ENCODE measurements at regions not wholly inside any gene's neighbourhood (a gene's known extent, or its start where the extent isn't known, plus 50 kb on each side); places are given as distances from the start of the nearest gene placed in this dataset.
"Not testable (repeated sequence)": the region's sequence is repeated elsewhere in the genome, so short reads cannot be mapped to it uniquely, and the experiment has no call there.

GRCh38 chr7:85262891-85263290 is 76.0 kb upstream of the SEMA3D start:
- no peak overlapping the region for H3K4me3 Mint-ChIP-seq
- no peaks in the 10 kb centered on the region for H3K4me1 Mint-ChIP-seq
- no peaks in the 10 kb centered on the region for H3K36me3 Mint-ChIP-seq
- DNase-seq: no peak
- H3K27ac Mint-ChIP-seq: no peak overlapping the region
- H3K9me3 Mint-ChIP-seq: no peaks in the 10 kb centered on the region
- H3K27me3 Mint-ChIP-seq: no peaks in the 10 kb centered on the region

DNA sequence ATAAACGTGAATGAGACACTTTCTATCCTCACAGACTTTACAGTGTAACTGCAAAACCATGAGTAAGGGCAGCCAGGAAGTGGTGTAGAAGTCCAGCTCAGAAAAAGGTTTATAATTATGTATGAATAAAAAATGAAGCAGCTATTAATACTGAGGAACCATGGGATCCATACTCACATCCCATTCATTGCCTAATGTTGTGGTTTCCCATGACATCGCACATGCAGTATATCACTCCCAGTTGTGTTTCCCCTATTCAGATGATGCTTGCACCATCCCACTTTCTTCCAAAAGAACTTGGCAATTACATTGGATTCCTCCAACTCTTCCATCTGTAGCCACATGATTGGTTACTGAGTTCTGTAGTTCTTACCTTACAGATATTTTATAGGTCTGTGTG is 74.5 kb upstream of the SEMA3D start:
- H3K27ac Mint-ChIP-seq: no peak overlapping the region
- H3K36me3 Mint-ChIP-seq: no peaks in the 10 kb centered on the region
- DNase-seq: no peak
- peaks cover 1% of the 10 kb centered on the region for H3K9me3 Mint-ChIP-seq
- no peaks in the 10 kb centered on the region for H3K27me3 Mint-ChIP-seq
- no peaks in the 10 kb centered on the region for H3K4me1 Mint-ChIP-seq
- no peak overlapping the region for H3K4me3 Mint-ChIP-seq

GRCh38 chr7:85249787-85250186 is 62.9 kb upstream of the SEMA3D start:
- not testable (repeated sequence) for DNase-seq, H3K4me1 Mint-ChIP-seq, H3K27me3 Mint-ChIP-seq, H3K4me3 Mint-ChIP-seq, H3K36me3 Mint-ChIP-seq, H3K9me3 Mint-ChIP-seq, H3K27ac Mint-ChIP-seq

DNA sequence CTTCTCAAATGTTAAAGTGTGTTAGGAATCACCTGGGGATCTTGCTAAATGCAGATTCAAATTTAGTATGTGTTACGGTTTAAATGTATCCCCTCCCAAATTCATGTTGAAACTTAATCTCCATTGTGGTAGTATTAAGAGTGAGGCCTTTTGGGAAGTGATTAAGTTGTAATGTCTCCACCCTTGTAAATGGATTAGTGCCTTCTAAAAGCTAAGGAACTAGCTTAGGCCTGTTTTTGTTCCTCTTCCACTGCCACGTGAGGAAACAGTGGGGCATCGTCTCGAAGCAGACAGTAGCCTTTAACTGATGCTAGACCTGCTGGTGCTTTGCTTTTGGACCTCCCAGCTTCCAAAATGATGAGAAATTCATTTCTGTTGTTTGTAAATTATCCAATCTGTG is 52.3 kb upstream of the SEMA3D start:
- H3K9me3 Mint-ChIP-seq: peaks cover 2% of the 10 kb centered on the region
- no peak for DNase-seq
- H3K4me3 Mint-ChIP-seq: no peak overlapping the region
- no peaks in the 10 kb centered on the region for H3K27me3 Mint-ChIP-seq
- no peaks in the 10 kb centered on the region for H3K4me1 Mint-ChIP-seq
- H3K27ac Mint-ChIP-seq: no peak overlapping the region
- no peaks in the 10 kb centered on the region for H3K36me3 Mint-ChIP-seq

DNA sequence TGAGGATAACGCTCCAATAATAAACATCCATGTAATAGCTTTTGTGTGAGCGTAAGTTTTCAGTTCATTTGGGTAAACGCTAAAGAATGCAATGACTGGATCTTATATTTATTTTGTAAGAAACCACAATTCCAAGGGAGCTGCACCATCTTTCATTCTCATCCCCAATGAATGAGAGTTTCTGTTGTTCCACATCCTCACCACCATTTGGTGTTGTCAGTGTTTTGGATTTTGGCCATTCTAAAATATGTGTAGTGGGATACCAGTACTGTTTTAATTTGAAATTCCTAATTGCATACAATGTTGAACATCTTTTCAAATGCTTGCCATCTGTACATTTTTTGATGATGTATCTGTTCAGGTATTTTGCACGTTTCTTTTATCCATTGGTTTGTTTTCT is 50.9 kb upstream of the SEMA3D start:
- Mint-ChIP-seq H3K27me3 (no peaks in the 10 kb centered on the region), H3K4me3 (no peak overlapping the region), H3K27ac (no peak overlapping the region), H3K36me3 (no peaks in the 10 kb centered on the region), H3K4me1 (no peaks in the 10 kb centered on the region), H3K9me3 (peaks cover 2% of the 10 kb centered on the region)
- DNase-seq: no peak
